Thymus (tissue), 11 donors: ENCODE measurements at regions not wholly inside any gene's neighbourhood (a gene's known extent, or its start where the extent isn't known, plus 50 kb on each side); places are given as distances from the start of the nearest gene placed in this dataset.

ENCODE experiments used
- DNase-seq, 9 donors: peaks; one replicate each; pipeline ENCODE4 v3.0.0-alpha.2; 2013; ENCODE audit warnings: low spot score in 9 of 9, low read depth in 6 of 9, missing footprints in 1 of 9
- H3K27ac ChIP-seq, 2 donors: one replicate each; pipeline ENCODE4 v1.5.1; 2013; ENCODE audit warnings: control low read depth in 1 of 2, low read depth in 1 of 2, low read length in 1 of 2, mild to moderate bottlenecking in 1 of 2, moderate library complexity in 1 of 2
- H3K27me3 ChIP-seq, 2 donors: one replicate each; pipeline ENCODE4 v1.5.1; 2013; ENCODE audit warnings: low read length in 1 of 2; ENCODE audit not compliant: control insufficient read depth in 2 of 2, insufficient read depth in 1 of 2
- H3K36me3 ChIP-seq, 2 donors: one replicate each; pipeline ENCODE4 v1.5.1; 2013; ENCODE audit warnings: low read length in 1 of 2, mild to moderate bottlenecking in 1 of 2, moderate library complexity in 1 of 2; ENCODE audit not compliant: control insufficient read depth in 2 of 2, insufficient read depth in 2 of 2
- H3K4me1 ChIP-seq, 2 donors: one replicate each; pipeline ENCODE4 v1.5.1; 2013; ENCODE audit warnings: low read length in 2 of 2; ENCODE audit not compliant: control insufficient read depth in 2 of 2, insufficient read depth in 2 of 2
- H3K4me3 ChIP-seq, 2 donors: one replicate each; pipeline ENCODE4 v1.5.1; 2013; ENCODE audit warnings: low read length in 2 of 2, control low read depth in 1 of 2, mild to moderate bottlenecking in 1 of 2
- H3K9me3 ChIP-seq, 2 donors: one replicate each; pipeline ENCODE4 v1.5.1; 2013; ENCODE audit warnings: low read length in 1 of 2, mild to moderate bottlenecking in 1 of 2; ENCODE audit not compliant: control insufficient read depth in 2 of 2, insufficient read depth in 1 of 2
- WGBS: extraction: QIAGEN DNeasy Blood & Tissue Kit; methylation state at CpG from one replicate; pipeline ENCODE4 v1.1.7; 2013; 5-methylcytosine and 5-hydroxymethylcytosine counted together
- donor health status: healthy.

DNA sequence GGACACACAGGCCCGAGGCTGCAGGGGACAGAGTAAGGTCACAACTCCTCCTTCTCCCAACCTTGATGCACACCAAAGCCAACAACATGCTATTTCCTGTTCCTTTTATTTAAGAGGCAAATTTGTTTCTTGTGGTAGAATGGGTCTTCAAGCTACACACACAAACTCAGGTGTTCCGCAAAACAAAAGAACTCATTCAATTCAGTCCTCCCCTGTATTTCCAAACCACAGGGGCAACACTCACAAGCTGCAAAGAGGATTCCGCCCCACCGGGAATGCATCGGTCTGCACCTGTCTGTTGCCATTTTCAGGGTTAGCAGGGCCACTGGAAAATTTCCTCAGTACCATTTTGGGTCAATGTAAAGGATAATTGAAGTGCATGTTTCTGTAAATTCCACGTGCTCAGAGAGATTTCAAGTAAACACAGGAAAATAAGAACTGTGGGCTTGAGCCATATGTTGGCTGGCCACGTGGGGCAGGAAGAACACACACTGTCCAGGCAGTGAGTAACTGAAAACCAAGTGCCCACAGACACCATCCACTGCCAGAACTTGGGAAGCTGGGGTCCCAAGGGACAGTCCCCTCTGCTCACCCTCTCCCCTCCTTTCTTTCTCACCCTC is 145.2 kb upstream of the ERG start:
- Histone ChIP-seq H3K4me3 (no peak overlapping the region), H3K27ac (no peak overlapping the region), H3K27me3 (no peaks in the 10 kb centered on the region), H3K36me3 (no peaks in the 10 kb centered on the region), H3K9me3 (no peaks in the 10 kb centered on the region), H3K4me1 (peaks cover 7 to 19% of the 10 kb centered on the region in 2 donors)
- WGBS = 38% methylated on average over 7 of the region's 7 CpGs
- DNase-seq = peak in 1 of 9 donors; percentile 30

- H3K27ac ChIP-seq = no peak overlapping the region
- H3K4me3 ChIP-seq = no peak overlapping the region
- no peaks in the 10 kb centered on the region for H3K27me3 ChIP-seq
- no peaks in the 10 kb centered on the region for H3K9me3 ChIP-seq
- no peaks in the 10 kb centered on the region for H3K36me3 ChIP-seq
- peaks cover 7 to 16% of the 10 kb centered on the region in 2 donors for H3K4me1 ChIP-seq
- no peak for DNase-seq
- 93% methylated on average over 3 of the region's 3 CpGs for WGBS
Observed at GRCh38 chr21:38645282-38645681, 147.0 kb upstream of the ERG start.

GRCh38 chr21:38646213-38646837 is 148.0 kb upstream of the ERG start:
- DNase-seq = no peak
- 93% methylated on average over 5 of the region's 5 CpGs for WGBS
- Histone ChIP-seq H3K27ac (peak overlapping the region in 1 of 2 donors; percentile 21), H3K9me3 (no peaks in the 10 kb centered on the region), H3K4me3 (no peak overlapping the region), H3K27me3 (no peaks in the 10 kb centered on the region), H3K4me1 (peaks cover 7 to 16% of the 10 kb centered on the region in 2 donors), H3K36me3 (no peaks in the 10 kb centered on the region)

DNA sequence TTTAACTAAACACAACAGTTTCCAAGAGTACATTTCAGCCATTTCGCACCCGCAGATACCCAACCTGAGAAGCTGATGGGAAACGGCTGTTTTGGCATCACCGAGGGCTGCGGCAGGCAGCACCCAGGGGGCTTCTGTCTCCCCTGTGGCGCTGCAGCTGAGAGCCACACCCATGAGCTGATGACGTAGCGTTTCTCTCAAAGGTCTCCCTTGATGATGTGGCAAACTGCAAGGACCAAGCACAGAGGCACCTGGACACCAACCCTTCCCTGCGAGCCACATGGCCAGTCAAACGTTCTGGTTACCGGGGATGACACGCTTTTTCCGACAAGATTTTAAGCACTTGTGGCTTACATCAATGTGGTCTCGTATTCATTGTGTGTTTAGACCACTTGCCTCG is 150.8 kb upstream of the ERG start:
- Histone ChIP-seq H3K27me3 (no peaks in the 10 kb centered on the region), H3K27ac (no peak overlapping the region), H3K36me3 (no peaks in the 10 kb centered on the region), H3K4me1 (no peaks in the 10 kb centered on the region), H3K9me3 (no peaks in the 10 kb centered on the region), H3K4me3 (no peak overlapping the region)
- WGBS = 97% methylated on average over 15 of the region's 15 CpGs
- DNase-seq = no peak

- DNase-seq = no peak
- Histone ChIP-seq H3K36me3 (no peaks in the 10 kb centered on the region), H3K4me1 (no peaks in the 10 kb centered on the region), H3K27ac (no peak overlapping the region), H3K27me3 (peaks cover 0 to 5% of the 10 kb centered on the region in 2 donors), H3K4me3 (no peak overlapping the region), H3K9me3 (no peaks in the 10 kb centered on the region)
- 98% methylated on average over 6 of the region's 6 CpGs for WGBS
Observed at GRCh38 chr21:38651570-38651969, 153.3 kb upstream of the ERG start.

- Histone ChIP-seq H3K9me3 (no peaks in the 10 kb centered on the region), H3K27me3 (peaks cover 0 to 5% of the 10 kb centered on the region in 2 donors), H3K4me3 (no peak overlapping the region), H3K36me3 (no peaks in the 10 kb centered on the region), H3K27ac (no peak overlapping the region), H3K4me1 (no peaks in the 10 kb centered on the region)
- 96% methylated on average over 6 of the region's 6 CpGs for WGBS
- DNase-seq = no peak
Observed at GRCh38 chr21:38652396-38652795, 153.3 kb upstream of the ETS2 start.

GRCh38 chr21:38654580-38654979 is 151.1 kb upstream of the ETS2 start:
- no peak for DNase-seq
- Histone ChIP-seq H3K36me3 (no peaks in the 10 kb centered on the region), H3K27ac (no peak overlapping the region), H3K9me3 (no peaks in the 10 kb centered on the region), H3K4me3 (no peak overlapping the region), H3K27me3 (peaks cover 10 to 26% of the 10 kb centered on the region in 2 donors), H3K4me1 (no peaks in the 10 kb centered on the region)
- WGBS = 99% methylated on average over 1 of the region's 1 CpG

DNA sequence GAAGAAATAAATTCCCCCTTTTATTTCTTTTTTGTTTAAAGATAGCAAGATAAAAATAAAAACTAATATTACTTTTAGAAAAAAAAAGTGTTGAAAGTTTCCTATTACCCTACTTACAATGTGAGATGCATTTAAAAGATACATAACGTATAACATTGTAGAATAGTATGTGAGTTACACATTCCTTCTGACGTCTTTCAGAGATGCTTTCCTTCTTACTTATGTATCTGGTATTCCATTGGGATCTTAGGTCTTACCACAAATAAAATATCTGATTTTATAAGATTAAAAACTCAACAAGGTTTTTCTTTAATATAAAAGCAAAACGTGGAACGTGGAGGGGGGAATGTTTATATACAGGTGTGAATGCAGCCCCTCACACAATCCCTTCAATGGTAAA is 147.2 kb upstream of the ETS2 start:
- WGBS = 96% methylated on average over 4 of the region's 4 CpGs
- H3K36me3 ChIP-seq = no peaks in the 10 kb centered on the region
- H3K4me3 ChIP-seq = no peak overlapping the region
- DNase-seq = no peak
- H3K27me3 ChIP-seq = peaks cover 40 to 62% of the 10 kb centered on the region in 2 donors
- no peak overlapping the region for H3K27ac ChIP-seq
- peaks cover 13 to 14% of the 10 kb centered on the region in 2 donors for H3K4me1 ChIP-seq
- H3K9me3 ChIP-seq = no peaks in the 10 kb centered on the region

- peaks cover 13 to 14% of the 10 kb centered on the region in 2 donors for H3K4me1 ChIP-seq
- H3K27me3 ChIP-seq = peaks cover 45 to 70% of the 10 kb centered on the region in 2 donors
- H3K36me3 ChIP-seq = no peaks in the 10 kb centered on the region
- no peak for DNase-seq
- H3K27ac ChIP-seq = no peak overlapping the region
- H3K9me3 ChIP-seq = no peaks in the 10 kb centered on the region
- WGBS = 36% methylated on average over 16 of the region's 16 CpGs
- peak overlapping the region in 1 of 2 donors; percentile 43 for H3K4me3 ChIP-seq
Observed at GRCh38 chr21:38659936-38660332, 145.8 kb upstream of the ETS2 start.
